Cardiac fibroblast (primary cell): ENCODE measurements at regions not wholly inside any gene's neighbourhood (a gene's known extent, or its start where the extent isn't known, plus 50 kb on each side); places are given as distances from the start of the nearest gene placed in this dataset.

ENCODE experiments used
- DNase-seq, 2 donors: peaks; one replicate each; pipeline versions ENCODE4 v3.0.0 to v3.0.0-alpha.2; 2010; ENCODE audit warnings: low read depth in 2 of 2
- H3K4me3 ChIP-seq, 2 donors: replicated peaks in 1 of 2; 1 replicate in 1 of 2; 2 replicates in 1 of 2; pipeline ENCODE4 v1.5.1; 2011; ENCODE audit warnings: low read depth in 2 of 2, low read length in 2 of 2, mild to moderate bottlenecking in 2 of 2, moderate library complexity in 1 of 2
- CTCF ChIP-seq: IDR thresholded peaks from one replicate; pipeline ENCODE4 v1.5.1; 2011; ENCODE audit warnings: low read depth, mild to moderate bottlenecking, low read length, inconsistent platforms

GRCh38 chr22:22137891-22138290, 106.7 kb upstream of the VPREB1 start:
- no peak for DNase-seq
- TF ChIP-seq CTCF = no peak
- H3K4me3 ChIP-seq = no peak overlapping the region

GRCh38 chr22:22133910-22134309, 110.7 kb upstream of the VPREB1 start:
- H3K4me3 ChIP-seq = no peak overlapping the region
- no peak for DNase-seq
- TF ChIP-seq CTCF = no peak

GRCh38 chr22:22130953-22131608, 113.5 kb upstream of the VPREB1 start:
- TF ChIP-seq CTCF = no peak

GRCh38 chr22:22129387-22129786, 115.2 kb upstream of the VPREB1 start:
- DNase-seq = no peak
- H3K4me3 ChIP-seq = no peak overlapping the region
- no peak for TF ChIP-seq CTCF

More at GRCh38 chr22:22130953-22131608, 113.5 kb upstream of the VPREB1 start:
- no peak overlapping the region for H3K4me3 ChIP-seq
- no peak for DNase-seq

- no peak for TF ChIP-seq CTCF
- DNase-seq = no peak
- no peak overlapping the region for H3K4me3 ChIP-seq
Observed at GRCh38 chr22:22128440-22128839, 116.1 kb upstream of the VPREB1 start.

GRCh38 chr22:22127100-22127499, 117.5 kb upstream of the VPREB1 start:
- no peak for TF ChIP-seq CTCF
- no peak for DNase-seq
- no peak overlapping the region for H3K4me3 ChIP-seq
